A549 (cell line): ENCODE measurements at regions not wholly inside any gene's neighbourhood (a gene's known extent, or its start where the extent isn't known, plus 50 kb on each side); places are given as distances from the start of the nearest gene placed in this dataset.

Experiments used
- ATAC-seq, 2 experiments: fragments of 200-7000 bp in 1 of 2; fragments of >200 bp in 1 of 2; cut with Nextera tagmentation in 1 of 2; cut with Tn5 transposase in 1 of 2; 3 replicates each; pipeline versions ENCODE4 v1.8.0 to v1.9.1; 2018 to 2020; ENCODE audit warnings: mild to moderate bottlenecking in 1 of 2, moderate library complexity in 1 of 2
- CTCF ChIA-PET: fragments of 300-600 bp; sonication (Branson Sonifier 250); formaldehyde crosslinking; extraction: SDS; loops from one replicate; lab custom pipeline; 2021; ENCODE audit warnings: antibody characterized with exemption, inconsistent platforms; lab: Yijun Ruan, JAX
- POLR2A ChIA-PET: fragments of 350-600 bp; formaldehyde crosslinking; extraction: SDS; loops from one replicate; lab custom pipeline; 2021; ENCODE audit warnings: antibody characterized with exemption, inconsistent platforms; lab: Yijun Ruan, JAX
- DNase-seq, 2 experiments: peaks; one replicate each; pipeline versions ENCODE4 v3.0.0 to v3.0.0-alpha.2; 2011 to 2016; ENCODE audit warnings: low read depth in 1 of 2, low spot score in 1 of 2
- FAIRE-seq: peaks from 2 replicates; lab custom pipeline; 2011; peaks lifted over from hg19 to GRCh38; lab: Jason Lieb, UNC
- H3K27ac ChIP-seq, 2 experiments: fragments of >200 bp; sonication (Bioruptor Twin); formaldehyde crosslinking; 3 replicates each; pipeline ENCODE4 v1.5.1; 2016 to 2017
- H3K4me1 ChIP-seq: fragments of >200 bp; sonication (Bioruptor Twin); formaldehyde crosslinking; 3 replicates; pipeline ENCODE4 v1.6.1; 2016
- H3K4me2 ChIP-seq: fragments of >200 bp; sonication (Bioruptor Twin); formaldehyde crosslinking; 3 replicates; pipeline ENCODE4 v1.6.1; 2016
- H3K4me3 ChIP-seq: fragments of >200 bp; sonication (Bioruptor Twin); formaldehyde crosslinking; 3 replicates; pipeline ENCODE4 v1.5.1; 2016
- H3K9me3 ChIP-seq: fragments of >200 bp; sonication (Bioruptor Twin); formaldehyde crosslinking; 3 replicates; pipeline ENCODE4 v1.6.1; 2016
- CBX2 ChIP-seq: fragments of 200-600 bp; sonication (generic); IDR thresholded peaks from 2 replicates; pipeline ENCODE4 v1.6.1; 2016; ENCODE audit warnings: low read depth, mild to moderate bottlenecking, borderline replicate concordance
- CHD2 ChIP-seq: fragments of 150-350 bp; IDR thresholded peaks from 2 replicates; pipeline ENCODE4 v1.6.1; 2014; ENCODE audit warnings: low read length; ENCODE audit not compliant: partially characterized antibody
- EP300 ChIP-seq, 2 experiments: fragments of >200 bp; sonication (Bioruptor Twin); formaldehyde crosslinking; IDR thresholded peaks; 2 replicates in 1 of 2; 3 replicates in 1 of 2; pipeline ENCODE4 v1.6.1; 2016 to 2017
- ESRRA ChIP-seq: fragments of 150-350 bp; IDR thresholded peaks from 2 replicates; pipeline ENCODE4 v1.6.1; 2014; ENCODE audit warnings: mild to moderate bottlenecking, low read length, borderline replicate concordance
- HEYL ChIP-seq: fragments of 250-450 bp; sonication (Bioruptor Pico); IDR thresholded peaks from 2 replicates; pipeline ENCODE4 v1.8.0; 2021; ENCODE audit warnings: mild to moderate bottlenecking, moderate library complexity
- HOXB13 ChIP-seq: fragments of 250-450 bp; sonication (Bioruptor Pico); IDR thresholded peaks from 2 replicates; pipeline ENCODE4 v1.5.0; 2020; ENCODE audit warnings: low read depth, mild to moderate bottlenecking, moderate library complexity
- JUNB ChIP-seq: fragments of >200 bp; sonication (Bioruptor Twin); formaldehyde crosslinking; IDR thresholded peaks from 2 replicates; pipeline ENCODE4 v1.6.1; 2016
- MAFK ChIP-seq: fragments of 450-650 bp; IDR thresholded peaks from 2 replicates; pipeline ENCODE4 v1.6.1; 2014; ENCODE audit not compliant: partially characterized antibody
- MAZ ChIP-seq: fragments of 150-350 bp; IDR thresholded peaks from 2 replicates; pipeline ENCODE4 v1.6.1; 2014; ENCODE audit warnings: antibody characterized with exemption, low read depth, low read length, borderline replicate concordance
- NFE2L2 ChIP-seq: fragments of 150-350 bp; conservative IDR thresholded peaks from 2 replicates; pipeline ENCODE4 v1.6.1; 2014; ENCODE audit warnings: low read length
- NR3C1 ChIP-seq: fragments of >200 bp; sonication (Bioruptor Twin); formaldehyde crosslinking; IDR thresholded peaks from 3 replicates; pipeline ENCODE4 v1.6.1; 2017
- PHF8 ChIP-seq: fragments of 200-600 bp; sonication (generic); IDR thresholded peaks from 2 replicates; pipeline ENCODE4 v1.6.1; 2016; ENCODE audit warnings: low read depth, mild to moderate bottlenecking, antibody characterized with exemption, moderate library complexity, borderline replicate concordance
- POLR2A ChIP-seq: IDR thresholded peaks from 2 replicates; pipeline ENCODE4 v1.6.1; 2012; ENCODE audit warnings: mild to moderate bottlenecking, low read length
- SREBF2 ChIP-seq: fragments of 450-650 bp; IDR thresholded peaks from 2 replicates; pipeline ENCODE4 v1.6.1; 2014; ENCODE audit warnings: mild to moderate bottlenecking, moderate library complexity
- TFCP2L1 ChIP-seq: fragments of 250-450 bp; sonication (Bioruptor Pico); IDR thresholded peaks from 2 replicates; pipeline ENCODE4 v1.5.0; 2021; ENCODE audit warnings: mild to moderate bottlenecking
- WGBS: methylation state at CpG from one replicate; pipeline ENCODE4 v1.1.6; 2017; ENCODE audit errors: missing lambda C conversion rate; 5-methylcytosine and 5-hydroxymethylcytosine counted together
- TF ChIP-seq, protein P1 (sequence below): fragments of 150-350 bp; IDR thresholded peaks from 2 replicates; pipeline ENCODE4 v1.6.1; 2014; ENCODE audit warnings: low read depth, mild to moderate bottlenecking, low read length
- TF ChIP-seq, protein P2 (sequence below): fragments of 250-450 bp; sonication (Bioruptor Pico); IDR thresholded peaks from 2 replicates; pipeline ENCODE4 v1.5.0; 2021; ENCODE audit warnings: mild to moderate bottlenecking, moderate library complexity, borderline replicate concordance
- TF ChIP-seq, protein P3 (sequence below): IDR thresholded peaks from 2 replicates; pipeline ENCODE4 v1.6.1; 2012; ENCODE audit warnings: low read depth, borderline replicate concordance
- TF ChIP-seq, protein P4 (sequence below): fragments of 450-650 bp; IDR thresholded peaks from 2 replicates; pipeline ENCODE4 v1.6.1; 2014; ENCODE audit warnings: antibody characterized with exemption

DNA sequence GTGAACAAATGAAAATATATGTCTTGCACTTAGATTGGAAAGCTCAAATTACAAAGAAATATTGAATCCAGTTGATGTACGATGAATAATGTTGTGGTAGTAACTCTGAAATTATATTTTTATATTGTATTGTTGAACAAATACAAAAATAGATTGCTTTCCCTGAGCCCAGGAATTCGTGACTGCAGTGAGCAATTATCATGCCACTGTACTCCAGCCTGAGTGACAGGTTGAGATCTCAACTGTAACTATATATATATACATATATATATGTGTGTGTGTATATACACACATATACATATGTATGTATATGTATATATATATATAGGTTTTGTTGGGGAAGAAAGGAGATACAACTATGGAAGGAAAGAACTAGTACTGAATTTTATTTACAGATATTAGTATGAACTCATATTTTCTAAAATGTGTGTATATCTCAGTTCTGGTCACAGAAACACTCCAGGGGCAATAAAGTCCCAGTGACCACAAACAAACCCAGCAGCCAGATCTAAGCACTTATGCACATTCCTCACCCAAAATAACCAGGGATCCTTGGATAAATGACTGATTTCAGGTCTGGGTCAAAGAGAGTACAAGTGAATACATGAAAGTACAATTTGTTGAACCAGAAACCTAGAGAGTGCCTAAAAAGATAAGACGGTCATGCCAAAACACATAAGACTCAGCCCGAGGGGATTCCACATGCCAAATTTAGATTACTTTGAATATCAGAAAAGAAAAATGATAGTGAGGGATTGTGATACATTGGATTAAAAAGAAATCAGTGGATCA lies 146.3 kb downstream of the TMX3 start:
- POLR2A ChIA-PET: no interaction called here

DNA sequence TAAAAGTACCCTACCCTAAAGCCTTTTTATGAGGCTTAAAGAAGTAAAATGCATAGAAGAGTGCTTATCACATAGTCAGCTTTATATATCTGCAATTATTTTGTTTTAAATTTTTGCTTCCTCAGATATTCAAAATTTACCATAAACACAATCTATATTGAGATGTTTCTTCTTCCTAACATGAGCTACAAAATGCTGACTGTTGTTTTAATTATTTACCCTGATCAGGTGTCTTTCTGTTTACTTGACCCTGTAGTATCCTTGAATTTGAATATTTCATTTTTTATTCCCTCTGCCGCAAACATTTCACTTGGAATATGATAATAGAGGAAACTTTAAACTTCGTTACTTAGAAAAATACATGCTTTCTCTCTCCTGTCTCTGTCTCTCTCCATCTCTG lies 147.9 kb downstream of the TMX3 start:
- TF ChIP-seq EP300 (IDR thresholded peaks at IDR 0.05) (no peak), MAFK (peak; percentile 59), JUNB (no peak), NFE2L2 (no peak)
- TF ChIP-seq, protein P1, sequence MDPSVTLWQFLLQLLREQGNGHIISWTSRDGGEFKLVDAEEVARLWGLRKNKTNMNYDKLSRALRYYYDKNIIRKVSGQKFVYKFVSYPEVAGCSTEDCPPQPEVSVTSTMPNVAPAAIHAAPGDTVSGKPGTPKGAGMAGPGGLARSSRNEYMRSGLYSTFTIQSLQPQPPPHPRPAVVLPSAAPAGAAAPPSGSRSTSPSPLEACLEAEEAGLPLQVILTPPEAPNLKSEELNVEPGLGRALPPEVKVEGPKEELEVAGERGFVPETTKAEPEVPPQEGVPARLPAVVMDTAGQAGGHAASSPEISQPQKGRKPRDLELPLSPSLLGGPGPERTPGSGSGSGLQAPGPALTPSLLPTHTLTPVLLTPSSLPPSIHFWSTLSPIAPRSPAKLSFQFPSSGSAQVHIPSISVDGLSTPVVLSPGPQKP: no peak
- no peak for ATAC-seq
- H3K4me2 ChIP-seq: no peak overlapping the region
- ChIA-PET CTCF (interaction anchor here (1.0 kb wide), 1 partner anchor 10 kb away, joined by 3 read pairs; no protein-coding TSS in a partner anchor), POLR2A (no interaction called here)
- no peak for FAIRE-seq
- no peaks in the 10 kb centered on the region for H3K4me1 ChIP-seq
- no peaks in the 10 kb centered on the region for H3K9me3 ChIP-seq
- no peak overlapping the region for H3K4me3 ChIP-seq
- DNase-seq: no peak
- WGBS: 22% methylated on average over 2 of the region's 2 CpGs
- no peak overlapping the region for H3K27ac ChIP-seq

More for the DNA sequence above, 146.3 kb downstream of the TMX3 start:
- 13% methylated on average over 4 of the region's 4 CpGs for WGBS
- Histone ChIP-seq H3K4me2 (no peak overlapping the region), H3K4me3 (no peak overlapping the region), H3K4me1 (no peaks in the 10 kb centered on the region), H3K27ac (no peak overlapping the region), H3K9me3 (no peaks in the 10 kb centered on the region)
- DNase-seq: no peak
- no peak for TF ChIP-seq PHF8
- no peak for TF ChIP-seq SREBF2
- TF ChIP-seq, protein P2, sequence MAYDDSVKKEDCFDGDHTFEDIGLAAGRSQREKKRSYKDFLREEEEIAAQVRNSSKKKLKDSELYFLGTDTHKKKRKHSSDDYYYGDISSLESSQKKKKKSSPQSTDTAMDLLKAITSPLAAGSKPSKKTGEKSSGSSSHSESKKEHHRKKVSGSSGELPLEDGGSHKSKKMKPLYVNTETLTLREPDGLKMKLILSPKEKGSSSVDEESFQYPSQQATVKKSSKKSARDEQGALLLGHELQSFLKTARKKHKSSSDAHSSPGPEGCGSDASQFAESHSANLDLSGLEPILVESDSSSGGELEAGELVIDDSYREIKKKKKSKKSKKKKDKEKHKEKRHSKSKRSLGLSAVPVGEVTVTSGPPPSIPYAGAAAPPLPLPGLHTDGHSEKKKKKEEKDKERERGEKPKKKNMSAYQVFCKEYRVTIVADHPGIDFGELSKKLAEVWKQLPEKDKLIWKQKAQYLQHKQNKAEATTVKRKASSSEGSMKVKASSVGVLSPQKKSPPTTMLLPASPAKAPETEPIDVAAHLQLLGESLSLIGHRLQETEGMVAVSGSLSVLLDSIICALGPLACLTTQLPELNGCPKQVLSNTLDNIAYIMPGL (CRISPR knock-in tag): no peak
- TF ChIP-seq HOXB13: no peak
- TF ChIP-seq TFCP2L1 (CRISPR knock-in tag): no peak
- TF ChIP-seq, protein P3, sequence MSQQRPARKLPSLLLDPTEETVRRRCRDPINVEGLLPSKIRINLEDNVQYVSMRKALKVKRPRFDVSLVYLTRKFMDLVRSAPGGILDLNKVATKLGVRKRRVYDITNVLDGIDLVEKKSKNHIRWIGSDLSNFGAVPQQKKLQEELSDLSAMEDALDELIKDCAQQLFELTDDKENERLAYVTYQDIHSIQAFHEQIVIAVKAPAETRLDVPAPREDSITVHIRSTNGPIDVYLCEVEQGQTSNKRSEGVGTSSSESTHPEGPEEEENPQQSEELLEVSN: no peak
- TF ChIP-seq JUNB: no peak
- no peak for TF ChIP-seq NR3C1
- no peak for TF ChIP-seq MAZ
- TF ChIP-seq CBX2: no peak
- no peak for TF ChIP-seq POLR2A
- no peak for TF ChIP-seq ESRRA
- no peak for TF ChIP-seq HEYL (CRISPR knock-in tag)
- no peak for TF ChIP-seq EP300 (IDR thresholded peaks at IDR 0.05)
- TF ChIP-seq, protein P4, sequence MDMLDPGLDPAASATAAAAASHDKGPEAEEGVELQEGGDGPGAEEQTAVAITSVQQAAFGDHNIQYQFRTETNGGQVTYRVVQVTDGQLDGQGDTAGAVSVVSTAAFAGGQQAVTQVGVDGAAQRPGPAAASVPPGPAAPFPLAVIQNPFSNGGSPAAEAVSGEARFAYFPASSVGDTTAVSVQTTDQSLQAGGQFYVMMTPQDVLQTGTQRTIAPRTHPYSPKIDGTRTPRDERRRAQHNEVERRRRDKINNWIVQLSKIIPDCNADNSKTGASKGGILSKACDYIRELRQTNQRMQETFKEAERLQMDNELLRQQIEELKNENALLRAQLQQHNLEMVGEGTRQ: no peak
- no peak for TF ChIP-seq CHD2
- ATAC-seq: no peak
- FAIRE-seq: no peak
- CTCF ChIA-PET: no interaction called here

DNA sequence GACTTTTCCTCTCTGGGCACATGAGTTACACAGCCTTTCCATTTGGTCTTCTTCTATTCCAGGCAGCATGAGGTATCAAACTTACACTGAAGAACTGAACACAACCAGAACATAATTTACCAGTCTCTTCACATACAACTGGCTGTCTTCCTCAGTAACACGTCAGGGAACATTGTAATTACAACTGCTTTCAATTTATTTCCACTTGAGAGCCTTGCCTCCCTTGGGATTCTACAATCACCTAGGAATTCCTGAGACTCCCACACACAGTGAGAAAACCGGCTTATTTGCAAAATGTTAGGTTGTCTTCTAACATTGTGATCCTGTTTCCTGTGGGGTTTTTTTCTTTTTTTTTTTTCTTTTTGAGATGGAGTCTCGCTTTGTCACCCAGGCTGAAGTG lies 149.9 kb downstream of the TMX3 start:
- FAIRE-seq: no peak
- no peak overlapping the region for H3K27ac ChIP-seq
- H3K4me1 ChIP-seq: no peaks in the 10 kb centered on the region
- DNase-seq: no peak
- no peak overlapping the region for H3K4me3 ChIP-seq
- WGBS: 28% methylated on average over 3 of the region's 3 CpGs
- no peak for ATAC-seq
- POLR2A ChIA-PET: no interaction called here
- no peak overlapping the region for H3K4me2 ChIP-seq
- CTCF ChIA-PET: no interaction called here
- no peak for TF ChIP-seq NR3C1
- TF ChIP-seq, all 56 proteins: peak for 0
- no peaks in the 10 kb centered on the region for H3K9me3 ChIP-seq
